ENCODE measurements at regions not wholly inside any gene's neighbourhood (a gene's known extent, or its start where the extent isn't known, plus 50 kb on each side); places are given as distances from the start of the nearest gene placed in this dataset.

GRCh38 chr2:7829241-7829640, 852.6 kb upstream of the ID2 start:
- Histone ChIP-seq H3K4me3 (no peak overlapping the region), H3K4me1 (ENCODE audit: low read depth) (no peaks in the 10 kb centered on the region), H3K9me3 (no peaks in the 10 kb centered on the region), H3K36me3 (ENCODE audit: low read depth) (no peaks in the 10 kb centered on the region)
- TF ChIP-seq, protein P1, sequence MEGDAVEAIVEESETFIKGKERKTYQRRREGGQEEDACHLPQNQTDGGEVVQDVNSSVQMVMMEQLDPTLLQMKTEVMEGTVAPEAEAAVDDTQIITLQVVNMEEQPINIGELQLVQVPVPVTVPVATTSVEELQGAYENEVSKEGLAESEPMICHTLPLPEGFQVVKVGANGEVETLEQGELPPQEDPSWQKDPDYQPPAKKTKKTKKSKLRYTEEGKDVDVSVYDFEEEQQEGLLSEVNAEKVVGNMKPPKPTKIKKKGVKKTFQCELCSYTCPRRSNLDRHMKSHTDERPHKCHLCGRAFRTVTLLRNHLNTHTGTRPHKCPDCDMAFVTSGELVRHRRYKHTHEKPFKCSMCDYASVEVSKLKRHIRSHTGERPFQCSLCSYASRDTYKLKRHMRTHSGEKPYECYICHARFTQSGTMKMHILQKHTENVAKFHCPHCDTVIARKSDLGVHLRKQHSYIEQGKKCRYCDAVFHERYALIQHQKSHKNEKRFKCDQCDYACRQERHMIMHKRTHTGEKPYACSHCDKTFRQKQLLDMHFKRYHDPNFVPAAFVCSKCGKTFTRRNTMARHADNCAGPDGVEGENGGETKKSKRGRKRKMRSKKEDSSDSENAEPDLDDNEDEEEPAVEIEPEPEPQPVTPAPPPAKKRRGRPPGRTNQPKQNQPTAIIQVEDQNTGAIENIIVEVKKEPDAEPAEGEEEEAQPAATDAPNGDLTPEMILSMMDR (IDR thresholded peaks at IDR 0.05) = no peak
- DNase-seq (no peak), ATAC-seq (no peak)
- intact Hi-C loops (cut with DNase I, micrococcal nuclease) = no loop called here

- TF ChIP-seq, protein P1 (IDR thresholded peaks at IDR 0.05) = no peak
- no peaks in the 10 kb centered on the region for H3K36me3 ChIP-seq (ENCODE audit: low read depth)
- H3K4me1 ChIP-seq (ENCODE audit: low read depth) = no peaks in the 10 kb centered on the region
- intact Hi-C loops (cut with DNase I, micrococcal nuclease) = no loop called here
- H3K9me3 ChIP-seq = no peaks in the 10 kb centered on the region
- H3K4me3 ChIP-seq = no peak overlapping the region
- no peak for DNase-seq
- no peak for ATAC-seq
Measured at GRCh38 chr2:7830616-7831015, 851.2 kb upstream of the ID2 start.

GRCh38 chr2:7835151-7835550, 846.7 kb upstream of the ID2 start:
- H3K4me3 ChIP-seq = no peak overlapping the region
- H3K9me3 ChIP-seq = no peaks in the 10 kb centered on the region
- ATAC-seq = no peak
- no peaks in the 10 kb centered on the region for H3K36me3 ChIP-seq (ENCODE audit: low read depth)
- H3K4me1 ChIP-seq (ENCODE audit: low read depth) = no peaks in the 10 kb centered on the region
- TF ChIP-seq, protein P1 (IDR thresholded peaks at IDR 0.05) = no peak
- no peak for DNase-seq
- intact Hi-C loops (cut with DNase I, micrococcal nuclease) = no loop called here

DNA sequence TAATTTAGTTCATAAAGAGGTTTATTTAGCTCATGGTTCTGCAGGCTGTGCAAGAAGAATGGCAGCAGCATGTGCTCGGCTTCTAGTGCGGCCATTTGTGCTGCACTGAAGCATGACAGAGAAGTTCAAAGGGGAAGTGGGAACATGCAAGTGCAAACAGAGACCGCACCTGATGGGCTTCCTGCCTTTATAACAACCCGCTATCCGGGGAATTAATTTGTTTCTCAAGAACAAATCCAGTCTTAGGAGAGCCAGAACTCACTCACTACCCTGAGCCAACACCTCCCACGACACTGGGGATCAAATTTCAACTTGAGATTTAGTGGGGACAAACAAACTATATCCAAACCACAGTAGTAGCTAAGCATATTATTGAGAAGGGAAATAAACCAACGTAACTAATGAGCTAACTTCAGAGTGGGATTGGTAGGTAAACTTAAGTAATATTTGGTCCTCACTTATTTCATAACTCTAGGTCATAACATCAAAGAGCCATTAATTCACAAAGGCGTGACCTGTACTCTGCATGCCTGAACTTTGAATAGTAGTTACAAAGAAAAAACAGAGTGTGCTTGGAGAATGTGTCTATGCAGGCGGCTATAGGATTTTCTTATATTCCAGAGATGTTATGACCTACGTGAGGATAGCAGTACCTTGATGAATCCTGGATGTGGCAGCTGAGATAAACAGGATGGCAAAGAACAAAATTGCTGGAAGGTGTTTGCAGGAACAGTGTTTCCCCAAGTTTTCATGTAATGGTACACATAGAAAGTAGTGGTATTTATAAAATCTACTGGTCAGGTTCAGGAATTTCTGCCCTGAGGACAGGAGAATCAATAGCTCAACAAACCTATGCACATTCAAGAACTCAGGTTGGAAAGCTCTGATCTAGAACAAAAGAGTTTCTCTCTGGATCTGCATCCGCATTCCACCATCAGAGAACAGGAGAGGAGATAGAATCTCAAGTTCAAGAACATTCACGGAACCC, 845.9 kb upstream of the ID2 start:
- no peaks in the 10 kb centered on the region for H3K4me1 ChIP-seq (ENCODE audit: low read depth)
- intact Hi-C loops (cut with DNase I, micrococcal nuclease) = no loop called here
- ATAC-seq (no peak), DNase-seq (peak in 1 of 3 donors; percentile 4)
- H3K4me3 ChIP-seq = no peak overlapping the region
- H3K9me3 ChIP-seq = no peaks in the 10 kb centered on the region
- no peaks in the 10 kb centered on the region for H3K36me3 ChIP-seq (ENCODE audit: low read depth)
- TF ChIP-seq, protein P1 (IDR thresholded peaks at IDR 0.05) = no peak

DNA sequence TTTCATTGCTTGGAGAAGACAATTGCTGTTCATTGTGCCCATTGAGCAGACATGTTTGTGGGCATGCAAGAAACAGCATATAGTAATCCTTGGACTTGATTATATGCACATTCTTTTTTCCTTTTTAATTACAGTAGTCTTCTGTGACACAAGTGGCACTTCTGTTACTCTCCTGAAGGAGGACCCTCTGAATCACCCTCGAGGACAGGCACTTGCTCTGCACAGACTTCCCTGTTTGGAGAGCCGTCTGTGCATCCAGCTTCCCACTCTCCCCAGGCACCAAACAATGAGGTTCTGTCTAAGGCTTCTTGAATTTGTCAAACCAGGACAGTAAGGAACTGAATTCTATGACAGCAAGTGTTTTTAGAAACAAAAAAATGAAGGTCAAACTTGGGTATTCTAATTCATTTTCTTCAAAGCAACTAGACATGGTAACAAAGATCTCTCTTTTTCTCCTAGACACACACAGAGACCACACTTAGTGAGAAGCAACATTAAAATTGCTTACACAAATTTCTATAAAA, 844.6 kb upstream of the ID2 start:
- TF ChIP-seq, protein P1 (IDR thresholded peaks at IDR 0.05) = no peak
- intact Hi-C loops (cut with DNase I, micrococcal nuclease) = no loop called here
- ATAC-seq = no peak

More for the DNA sequence above, 844.6 kb upstream of the ID2 start:
- Histone ChIP-seq H3K4me1 (ENCODE audit: low read depth) (no peaks in the 10 kb centered on the region), H3K9me3 (no peaks in the 10 kb centered on the region), H3K36me3 (ENCODE audit: low read depth) (no peaks in the 10 kb centered on the region), H3K4me3 (no peak overlapping the region)
- no peak for DNase-seq

All from mucosa of descending colon (tissue), 3 donors.